COR-L47 (cell line): ENCODE measurements at regions not wholly inside any gene's neighbourhood (a gene's known extent, or its start where the extent isn't known, plus 50 kb on each side); places are given as distances from the start of the nearest gene placed in this dataset.

Experiments used
- DNase-seq: peaks from one replicate; lab custom pipeline; 2025; lab: John Stamatoyannopoulos, UW

GRCh38 chr20:52820641-52821292, 151.4 kb upstream of the TSHZ2 start:
- DNase-seq, result no peak

- DNase-seq, result no peak
Measured at GRCh38 chr20:52818491-52818890, 153.7 kb upstream of the TSHZ2 start.

GRCh38 chr20:52817981-52818380, 154.2 kb upstream of the TSHZ2 start:
- no peak for DNase-seq

- DNase-seq, result no peak
Measured at GRCh38 chr20:52817511-52817910, 154.6 kb upstream of the TSHZ2 start.

GRCh38 chr20:52814371-52814770, 157.8 kb upstream of the TSHZ2 start:
- no peak for DNase-seq

GRCh38 chr20:52812231-52812847, 159.8 kb upstream of the TSHZ2 start:
- no peak for DNase-seq

GRCh38 chr20:52809003-52809402, 163.2 kb upstream of the TSHZ2 start:
- no peak for DNase-seq

GRCh38 chr20:52806918-52807317, 165.2 kb upstream of the TSHZ2 start:
- DNase-seq, result no peak

- DNase-seq, result no peak
Measured at GRCh38 chr20:52805843-52806242, 166.3 kb upstream of the TSHZ2 start.

GRCh38 chr20:52805296-52805571, 166.9 kb upstream of the TSHZ2 start:
- no peak for DNase-seq

GRCh38 chr20:52804497-52805295, 167.5 kb upstream of the TSHZ2 start:
- no peak for DNase-seq

- no peak for DNase-seq
Measured at GRCh38 chr20:52801628-52802006, 170.5 kb upstream of the TSHZ2 start.

- DNase-seq, result no peak
Measured at GRCh38 chr20:52800734-52801627, 171.2 kb upstream of the TSHZ2 start.

- DNase-seq, result no peak
Measured at GRCh38 chr20:52799130-52799529, 173.0 kb upstream of the TSHZ2 start.

- DNase-seq, result no peak
Measured at GRCh38 chr20:52798124-52798523, 174.0 kb upstream of the TSHZ2 start.

GRCh38 chr20:52794853-52795252, 177.3 kb upstream of the TSHZ2 start:
- no peak for DNase-seq

- DNase-seq, result no peak
Measured at GRCh38 chr20:52793339-52793963, 178.7 kb upstream of the TSHZ2 start.

- no peak for DNase-seq
Measured at GRCh38 chr20:52791091-52791490, 181.1 kb upstream of the TSHZ2 start.

GRCh38 chr20:52789716-52790115, 182.4 kb upstream of the TSHZ2 start:
- DNase-seq, result no peak

GRCh38 chr20:52787962-52788361, 184.2 kb upstream of the TSHZ2 start:
- DNase-seq, result no peak

- DNase-seq, result no peak
Measured at GRCh38 chr20:52787216-52787615, 184.9 kb upstream of the TSHZ2 start.

- no peak for DNase-seq
Measured at GRCh38 chr20:52785679-52786078, 186.5 kb upstream of the TSHZ2 start.
